ENCODE measurements at regions not wholly inside any gene's neighbourhood (a gene's known extent, or its start where the extent isn't known, plus 50 kb on each side); places are given as distances from the start of the nearest gene placed in this dataset.

GRCh38 chr6:9361749-9362148 lies 926.4 kb upstream of the SLC35B3 start:
- in situ Hi-C loops (cut with HindIII; ENCODE audit: extremely low pct_ligation_motif_present, low pct_unique_long_range_greater_than_20kb) = no loop called here
- WGBS (ENCODE audit: low lambda C conversion rate) = 7% methylated on average over 2 of the region's 2 CpGs

More at GRCh38 chr6:9361749-9362148, 926.4 kb upstream of the SLC35B3 start:
- no peaks in the 10 kb centered on the region for H3K79me2 ChIP-seq (ENCODE audit: insufficient read depth, low read length)
- TF ChIP-seq ZHX1 (CRISPR knock-in tag; IDR thresholded peaks at IDR 0.05; ENCODE audit: low read depth) (no peak), ZNF276 (CRISPR knock-in tag; IDR thresholded peaks at IDR 0.05; ENCODE audit: low read depth) (no peak), SMAD9 (CRISPR knock-in tag; IDR thresholded peaks at IDR 0.05) (no peak), RFX1 (IDR thresholded peaks at IDR 0.05) (no peak), FOSL2 (CRISPR knock-in tag; IDR thresholded peaks at IDR 0.05) (no peak), DBP (CRISPR knock-in tag; IDR thresholded peaks at IDR 0.05; ENCODE audit: not compliant biosample characterization) (no peak), TP53 (CRISPR knock-in tag; conservative IDR thresholded peaks at IDR 0.05) (no peak), ATF3 (CRISPR knock-in tag; IDR thresholded peaks at IDR 0.05) (no peak), MTF2 (CRISPR knock-in tag; IDR thresholded peaks at IDR 0.05; ENCODE audit: borderline replicate concordance) (no peak), MAX (IDR thresholded peaks at IDR 0.05) (no peak), ZNF598 (CRISPR knock-in tag; IDR thresholded peaks at IDR 0.05; ENCODE audit: borderline replicate concordance) (no peak), GZF1 (CRISPR knock-in tag; IDR thresholded peaks at IDR 0.05) (no peak), ZBTB26 (CRISPR knock-in tag; IDR thresholded peaks at IDR 0.05; ENCODE audit: borderline replicate concordance) (no peak), ZNF800 (CRISPR knock-in tag; IDR thresholded peaks at IDR 0.05) (no peak), NFKB2 (CRISPR knock-in tag; IDR thresholded peaks at IDR 0.05; ENCODE audit: borderline replicate concordance) (no peak)
- H3K4me1 ChIP-seq (ENCODE audit: insufficient read depth, low read length) = no peaks in the 10 kb centered on the region
- H3K4me3 ChIP-seq (replicated peaks in 1 of 3; ENCODE audit: insufficient read depth in 1 of 3, low read depth in 2 of 3, low read length in 3 of 3) = no peak overlapping the region
- H3K9ac ChIP-seq (ENCODE audit: insufficient read depth, low read depth, low read length) = no peak overlapping the region
- H2AFZ ChIP-seq (ENCODE audit: low read length) = no peak overlapping the region
- ChIA-PET POLR2A (no interaction called here), CTCF (ENCODE audit: low intra/inter-chr PET ratio, low total read pairs) (no interaction called here)
- FAIRE-seq (no peak), DNase-seq (ENCODE audit: low spot score) (no peak), ATAC-seq (no peak)
- H3K27me3 ChIP-seq (ENCODE audit: control insufficient read depth in 1 of 2, insufficient read depth in 2 of 2, low read length in 2 of 2) = no peaks in the 10 kb centered on the region
- H3K4me2 ChIP-seq (ENCODE audit: low read depth, low read length) = no peak overlapping the region
- no TSS peak for BruUV-seq (replicated peaks)
- H4K20me1 ChIP-seq (ENCODE audit: insufficient read depth, low read length) = no peaks in the 10 kb centered on the region
- intact Hi-C loops (cut with micrococcal nuclease; ENCODE audit: unreplicated experiment) = no loop called here
- peaks cover 68% of the 10 kb centered on the region for H3K9me3 ChIP-seq (ENCODE audit: low read length)
- no peak overlapping the region for H3K27ac ChIP-seq (ENCODE audit: extremely low read length, insufficient read depth, low read length)
- no peaks in the 10 kb centered on the region for H3K36me3 ChIP-seq (replicated peaks in 1 of 2; ENCODE audit: control insufficient read depth in 1 of 2, insufficient read depth in 2 of 2, low read length in 2 of 2)

Data from HepG2 (cell line).